Thyroid gland (tissue), 4 donors: ENCODE measurements at regions not wholly inside any gene's neighbourhood (a gene's known extent, or its start where the extent isn't known, plus 50 kb on each side); places are given as distances from the start of the nearest gene placed in this dataset.

Source experiments
- DNase-seq, 2 donors: peaks; one replicate each; pipeline ENCODE4 v3.0.0-alpha.2; 2019
- H3K27ac ChIP-seq, 3 donors: fragments of 200-600 bp; sonication (generic); 1 replicate in 2 of 3; 2 replicates in 1 of 3; pipeline ENCODE4 v1.5.1; 2016 to 2019; ENCODE audit warnings: mild to moderate bottlenecking in 1 of 3, moderate library complexity in 1 of 3
- H3K27me3 ChIP-seq: fragments of 200-600 bp; sonication (generic); one replicate; pipeline ENCODE4 v1.5.1; 2019
- H3K36me3 ChIP-seq, 2 donors: fragments of 200-600 bp; sonication (generic); one replicate each; pipeline ENCODE4 v1.5.1; 2016 to 2019
- H3K4me1 ChIP-seq, 2 donors: fragments of 200-600 bp; sonication (generic); one replicate each; pipeline ENCODE4 v1.5.1; 2017 to 2019
- H3K4me3 ChIP-seq, 3 donors: fragments of 200-600 bp; sonication (generic); replicated peaks in 1 of 3; 1 replicate in 2 of 3; 2 replicates in 1 of 3; pipeline ENCODE4 v1.5.1; 2016; ENCODE audit warnings: mild to moderate bottlenecking in 1 of 3
- H3K9me3 ChIP-seq: fragments of 200-600 bp; sonication (generic); one replicate; pipeline ENCODE4 v1.5.1; 2017
- CTCF ChIP-seq, 6 experiments: fragments of 200-600 bp in 3 of 6; fragments of 450-650 bp in 3 of 6; sonication (generic) in 3 of 6; IDR thresholded peaks; one replicate each; pipeline ENCODE4 v1.5.1; 2016 to 2019; ENCODE audit warnings: antibody characterized with exemption in 6 of 6, mild to moderate bottlenecking in 2 of 6, inconsistent platforms in 1 of 6, moderate library complexity in 1 of 6
- POLR2A ChIP-seq, 2 donors: fragments of 450-650 bp; IDR thresholded peaks; one replicate each; pipeline ENCODE4 v1.6.1; 2017; ENCODE audit warnings: antibody characterized with exemption in 2 of 2, mild to moderate bottlenecking in 2 of 2, moderate library complexity in 1 of 2
- WGBS, 2 donors: methylation state at CpG; one replicate each; pipeline ENCODE4 v1.1.5; 2017; 5-methylcytosine and 5-hydroxymethylcytosine counted together
- intact Hi-C: fragments of 100-400 bp; cut with DNase I; formaldehyde crosslinking; loops from one replicate; pipeline ENCODE4 v1.15.1; 2023

GRCh38 chrX:113580486-113580885, 739.9 kb upstream of the AMOT start:
- no peak for TF ChIP-seq CTCF (IDR thresholded peaks at IDR 0.05)
- TF ChIP-seq POLR2A (IDR thresholded peaks at IDR 0.05), result no peak
- 94 to 96% methylated on average over 2 of the region's 2 CpGs for WGBS, 2 donors
- DNase-seq, result no peak
- no peaks in the 10 kb centered on the region for H3K4me1 ChIP-seq
- no peak overlapping the region for H3K27ac ChIP-seq
- intact Hi-C loops, result no loop called here
- no peaks in the 10 kb centered on the region for H3K36me3 ChIP-seq
- H3K27me3 ChIP-seq, result peaks cover 4% of the 10 kb centered on the region
- H3K4me3 ChIP-seq, result no peak overlapping the region
- no peaks in the 10 kb centered on the region for H3K9me3 ChIP-seq

DNA sequence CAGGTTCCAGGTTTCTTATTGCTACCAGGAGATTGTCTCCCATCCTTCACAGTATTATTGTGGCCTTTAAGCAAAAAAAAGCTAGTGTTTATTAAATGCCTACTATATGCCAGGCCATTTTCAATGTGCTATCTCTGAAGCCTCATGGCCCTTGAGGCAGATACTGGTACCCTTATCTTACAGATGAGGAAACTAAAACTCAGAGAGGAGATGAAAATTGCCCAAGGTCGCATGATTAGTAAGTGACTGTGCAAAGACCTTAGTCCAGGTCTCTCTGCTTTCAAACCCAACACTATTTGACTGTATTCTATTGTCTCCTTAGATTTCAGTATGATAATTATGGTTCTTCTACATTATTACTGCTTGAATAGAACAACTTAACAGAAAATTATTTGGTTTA, 717.9 kb upstream of the AMOT start:
- Histone ChIP-seq H3K9me3 (no peaks in the 10 kb centered on the region), H3K4me3 (no peak overlapping the region), H3K27me3 (no peaks in the 10 kb centered on the region), H3K27ac (no peak overlapping the region), H3K36me3 (no peaks in the 10 kb centered on the region), H3K4me1 (no peaks in the 10 kb centered on the region)
- DNase-seq, result no peak
- WGBS, 2 donors, result 85 to 88% methylated on average over 1 of the region's 1 CpG
- intact Hi-C loops, result no loop called here
- TF ChIP-seq POLR2A (IDR thresholded peaks at IDR 0.05) (no peak), CTCF (IDR thresholded peaks at IDR 0.05) (no peak)

DNA sequence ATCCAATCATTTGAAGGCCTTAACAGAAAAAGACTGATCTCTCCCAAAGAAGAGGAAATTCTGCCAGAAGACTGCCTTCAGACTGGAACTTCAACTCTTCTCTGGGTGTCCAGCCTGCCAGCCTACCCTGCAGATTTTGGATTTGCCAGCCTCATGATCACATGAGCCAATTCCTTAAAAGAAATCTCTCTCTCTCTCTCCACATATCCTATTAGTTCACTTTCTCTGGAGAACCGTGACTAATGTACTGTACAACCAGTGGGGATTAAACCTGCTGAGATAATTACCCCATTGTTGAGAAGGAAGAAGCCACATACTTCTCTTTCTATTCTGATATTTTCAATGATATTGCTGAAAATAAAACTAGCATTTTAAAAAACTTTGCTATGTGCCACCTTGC, 711.3 kb upstream of the AMOT start:
- TF ChIP-seq CTCF (IDR thresholded peaks at IDR 0.05) (no peak), POLR2A (IDR thresholded peaks at IDR 0.05) (no peak)
- WGBS, 2 donors, result 86 to 100% methylated on average over 1 of the region's 1 CpG

DNA sequence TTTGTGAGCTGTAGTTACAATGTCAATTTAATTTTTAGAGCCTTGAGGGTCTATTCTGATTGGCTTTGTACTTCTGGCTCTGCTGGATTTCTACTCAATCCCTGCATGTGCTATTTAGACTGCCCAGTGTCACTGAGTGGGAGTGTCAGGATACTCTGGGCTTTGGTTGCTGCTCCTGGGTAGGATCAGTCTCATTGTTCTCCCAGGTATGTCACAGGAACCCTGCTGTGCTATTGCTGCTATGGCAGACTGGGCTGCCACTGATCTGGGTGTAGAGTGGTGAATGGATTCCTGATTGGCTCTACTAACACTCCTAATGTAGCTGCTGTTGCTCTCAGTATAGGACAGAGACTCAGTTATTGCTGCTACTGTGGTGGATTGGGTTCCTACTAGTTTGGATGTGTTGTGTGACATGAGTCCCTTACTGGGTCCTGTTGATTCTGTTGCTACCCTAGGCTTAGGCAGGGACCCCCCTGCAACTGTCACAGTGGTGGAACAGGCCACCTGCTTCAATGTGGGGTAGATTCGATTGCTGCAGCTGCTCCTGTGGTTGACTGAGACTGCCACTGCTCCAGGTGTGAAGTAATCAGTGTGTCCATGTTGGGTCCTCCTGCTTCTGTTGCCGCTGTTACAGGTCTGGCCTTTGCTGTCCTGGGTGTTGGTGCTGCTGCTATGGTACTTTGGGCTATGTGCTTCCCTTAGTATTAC, 707.8 kb upstream of the AMOT start:
- Histone ChIP-seq H3K36me3 (no peaks in the 10 kb centered on the region), H3K27ac (no peak overlapping the region), H3K27me3 (no peaks in the 10 kb centered on the region), H3K4me1 (no peaks in the 10 kb centered on the region), H3K9me3 (no peaks in the 10 kb centered on the region), H3K4me3 (no peak overlapping the region)
- 71 to 90% methylated on average over 1 to 2 of the region's 2 CpGs for WGBS, 2 donors
- intact Hi-C loops, result no loop called here
- no peak for DNase-seq
- no peak for TF ChIP-seq POLR2A (IDR thresholded peaks at IDR 0.05)
- no peak for TF ChIP-seq CTCF (IDR thresholded peaks at IDR 0.05)

More for the DNA sequence above, 711.3 kb upstream of the AMOT start:
- H3K36me3 ChIP-seq, result no peaks in the 10 kb centered on the region
- intact Hi-C loops, result no loop called here
- no peak overlapping the region for H3K4me3 ChIP-seq
- no peak for DNase-seq
- no peaks in the 10 kb centered on the region for H3K9me3 ChIP-seq
- H3K4me1 ChIP-seq, result no peaks in the 10 kb centered on the region
- H3K27ac ChIP-seq, result no peak overlapping the region
- no peaks in the 10 kb centered on the region for H3K27me3 ChIP-seq

DNA sequence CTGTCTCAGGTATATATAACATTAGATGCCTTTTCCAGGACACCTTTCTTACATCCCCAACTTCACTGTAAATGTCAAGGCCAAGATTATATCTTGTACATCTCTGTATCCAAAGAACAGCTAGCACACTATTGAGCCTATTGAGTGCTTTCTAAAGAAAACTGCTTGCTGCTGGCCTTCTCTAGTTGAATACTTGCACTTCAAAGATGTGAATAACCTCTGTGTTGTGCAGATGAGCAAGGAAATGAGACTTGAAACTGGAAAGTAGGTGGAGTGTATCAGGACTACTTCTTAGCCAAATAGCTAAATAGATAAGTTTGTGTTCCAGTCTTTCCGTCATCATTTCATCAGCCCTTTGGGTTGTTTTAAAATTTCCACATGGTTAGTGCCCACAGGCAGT, 704.4 kb upstream of the AMOT start:
- no peaks in the 10 kb centered on the region for H3K36me3 ChIP-seq
- DNase-seq, result no peak
- H3K9me3 ChIP-seq, result no peaks in the 10 kb centered on the region
- TF ChIP-seq POLR2A (IDR thresholded peaks at IDR 0.05) (no peak), CTCF (IDR thresholded peaks at IDR 0.05) (no peak)
- H3K4me1 ChIP-seq, result no peaks in the 10 kb centered on the region
- WGBS, 2 donors, result 57% methylated on average over 1 of the region's 1 CpG; no CpG with 5 or more reads in 1 of the 2 donors
- H3K27me3 ChIP-seq, result no peaks in the 10 kb centered on the region
- intact Hi-C loops, result no loop called here
- H3K27ac ChIP-seq, result no peak overlapping the region
- H3K4me3 ChIP-seq, result no peak overlapping the region
